Kidney capillary endothelial cell (primary cell): ENCODE measurements at regions not wholly inside any gene's neighbourhood (a gene's known extent, or its start where the extent isn't known, plus 50 kb on each side); places are given as distances from the start of the nearest gene placed in this dataset.

ENCODE experiments used
- DNase-seq: peaks from one replicate; pipeline ENCODE4 v3.0.0-alpha.2; 2018; ENCODE audit warnings: low spot score

DNA sequence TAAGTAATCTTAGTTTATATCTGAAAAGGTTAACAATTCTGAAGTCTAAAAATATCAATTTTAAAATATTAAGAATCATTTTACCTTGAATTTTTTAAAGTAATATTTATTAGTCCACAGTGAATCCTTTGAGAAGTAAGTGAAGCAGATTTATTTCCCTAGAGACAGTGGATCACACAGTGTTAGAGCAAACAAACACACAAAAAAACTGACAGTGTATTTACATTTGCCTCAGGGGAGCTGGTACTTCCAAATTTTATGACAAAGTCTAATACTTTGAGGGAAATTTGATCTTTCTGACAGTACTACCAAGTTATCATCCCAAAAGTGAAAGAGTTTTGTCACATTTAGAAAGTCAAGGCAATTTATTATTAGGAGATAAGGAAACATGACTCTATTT lies 1750.6 kb upstream of the CDH9 start:
- DNase-seq = no peak

DNA sequence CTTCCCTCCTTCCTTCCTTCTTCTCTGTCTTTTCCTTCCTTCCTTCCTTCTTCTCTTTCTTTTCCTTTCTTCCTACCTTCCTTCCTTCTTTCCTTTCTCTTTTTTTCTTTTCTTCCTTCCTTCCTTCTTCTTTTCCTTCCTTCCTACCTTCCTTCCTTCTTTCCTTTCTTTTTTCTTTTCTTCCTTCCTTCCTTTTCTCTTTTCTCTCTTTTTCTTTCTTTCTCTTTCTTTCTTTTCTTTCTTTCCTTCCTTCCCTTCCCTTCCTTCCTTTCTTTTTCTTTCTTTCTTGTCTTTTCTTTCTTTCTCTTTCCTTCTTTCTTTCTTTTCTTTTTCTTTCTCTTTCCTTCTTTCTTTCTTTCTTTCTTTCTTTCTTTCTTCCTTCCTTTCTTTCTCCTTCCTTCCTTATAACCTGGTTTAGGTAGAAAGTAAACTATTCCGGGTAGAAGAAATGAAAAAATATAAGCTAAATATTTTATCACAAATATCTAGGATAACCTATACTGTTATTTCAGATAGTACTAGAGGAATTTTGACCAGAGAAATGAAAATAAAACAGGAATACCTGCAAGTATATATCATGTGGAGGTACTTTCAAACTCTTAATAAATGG lies 1741.8 kb upstream of the CDH9 start:
- no peak for DNase-seq

DNA sequence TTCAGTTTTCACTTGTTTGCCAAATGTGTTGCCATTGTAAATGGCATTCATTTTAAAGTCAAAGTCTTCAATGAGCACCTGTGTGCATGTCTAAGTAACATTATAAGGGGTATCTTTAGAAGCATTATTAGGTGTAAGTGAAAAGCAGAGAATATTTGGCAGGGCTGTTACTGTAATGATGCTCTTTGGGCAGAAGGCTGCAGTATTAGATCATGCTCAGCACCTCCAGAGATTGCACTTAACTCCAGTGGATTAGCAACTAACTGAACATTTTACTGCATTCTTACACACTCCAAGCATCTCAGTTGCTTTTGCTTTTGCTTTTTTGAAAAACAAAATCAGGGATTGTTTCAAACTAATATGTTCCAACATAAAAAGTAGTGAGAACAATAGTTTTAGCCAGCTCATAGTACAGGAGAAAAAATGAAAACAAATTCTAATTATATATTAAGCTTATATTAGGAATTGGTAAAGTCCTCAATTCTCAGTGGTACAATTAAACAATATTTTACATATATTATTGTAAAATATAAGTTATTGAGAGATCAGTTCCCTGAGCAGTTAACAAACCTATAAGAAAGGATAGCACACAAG lies 1740.9 kb upstream of the CDH9 start:
- no peak for DNase-seq

DNA sequence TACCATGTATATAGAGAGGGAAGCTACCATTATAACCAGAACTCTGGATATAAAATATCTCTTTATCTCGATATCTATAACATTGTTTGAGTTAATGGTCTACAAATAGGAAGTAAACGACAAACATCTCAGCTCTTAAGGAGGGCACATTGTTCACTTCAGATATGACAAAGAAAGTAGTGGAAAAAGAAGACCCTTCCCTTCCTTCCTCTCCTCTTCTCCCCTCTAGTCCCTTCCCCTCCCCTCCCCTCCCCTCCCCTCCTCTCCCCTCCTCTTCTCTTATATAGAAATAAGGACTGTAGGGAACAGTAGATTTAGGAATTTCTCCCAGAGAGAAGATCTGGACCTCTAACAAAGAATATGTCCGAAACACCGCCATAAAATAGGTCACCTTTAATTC lies 1731.9 kb upstream of the CDH9 start:
- no peak for DNase-seq

DNA sequence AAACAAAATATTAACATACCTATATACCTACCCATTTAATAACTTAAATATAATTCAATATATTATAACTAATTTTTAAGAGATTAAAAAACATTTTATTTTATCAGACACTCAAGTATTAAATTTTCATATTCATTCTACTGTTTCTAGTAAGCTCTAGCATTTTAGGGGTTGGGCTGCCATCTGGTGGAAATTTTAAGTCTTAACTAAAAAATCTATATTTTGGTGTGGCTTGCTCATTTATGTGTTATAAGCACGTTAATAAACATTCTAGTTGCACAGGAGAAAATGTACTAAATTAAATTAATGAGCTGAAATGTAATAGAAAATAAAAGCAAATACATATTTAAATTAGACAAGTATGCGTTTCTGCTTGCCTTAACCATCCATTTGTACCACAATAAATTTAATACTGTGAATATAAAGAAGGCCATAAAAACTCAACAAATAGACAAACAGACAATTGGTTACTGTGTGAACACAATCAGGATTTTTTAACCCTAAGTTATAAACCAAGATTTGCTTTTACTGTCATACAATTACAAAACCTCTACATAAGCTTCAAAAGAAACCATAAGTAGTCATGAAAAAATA lies 1728.3 kb upstream of the CDH9 start:
- DNase-seq = peak; percentile 0

DNA sequence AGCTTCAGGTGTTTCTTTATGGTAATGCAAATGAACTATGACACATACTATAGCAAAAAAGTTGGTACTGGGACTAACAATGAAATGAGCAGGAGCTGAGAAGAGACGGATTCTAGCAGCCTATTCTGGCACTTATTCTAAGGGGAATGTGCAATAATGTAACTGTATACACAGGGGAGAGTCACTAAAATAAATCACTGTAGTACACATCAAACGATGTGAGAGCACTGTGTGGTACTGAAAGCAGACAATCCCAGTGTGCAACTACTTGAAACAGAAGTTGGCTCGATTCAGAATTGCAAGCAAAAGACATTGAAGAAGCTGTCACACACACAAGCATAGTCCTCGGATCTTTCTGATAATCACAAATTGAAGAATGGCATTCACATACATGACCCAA lies 1713.0 kb upstream of the CDH9 start:
- DNase-seq = no peak

DNA sequence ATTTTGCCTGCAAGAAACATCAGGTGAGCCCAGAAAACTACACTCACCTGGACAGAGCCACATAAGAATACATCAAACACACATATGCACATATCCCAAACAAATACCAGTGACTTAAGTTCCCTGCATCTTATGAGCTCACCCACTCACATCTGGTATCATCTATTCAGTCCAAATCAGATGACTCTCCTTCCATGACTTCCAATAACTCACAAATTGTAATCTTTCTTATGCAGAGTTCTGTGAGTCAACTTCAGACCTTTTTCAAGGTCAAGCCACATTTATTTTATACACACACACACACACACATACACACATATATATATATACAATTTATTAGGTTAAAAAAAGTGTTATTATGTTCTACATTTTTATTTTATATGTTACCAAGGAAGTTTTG lies 1711.9 kb upstream of the CDH9 start:
- no peak for DNase-seq

DNA sequence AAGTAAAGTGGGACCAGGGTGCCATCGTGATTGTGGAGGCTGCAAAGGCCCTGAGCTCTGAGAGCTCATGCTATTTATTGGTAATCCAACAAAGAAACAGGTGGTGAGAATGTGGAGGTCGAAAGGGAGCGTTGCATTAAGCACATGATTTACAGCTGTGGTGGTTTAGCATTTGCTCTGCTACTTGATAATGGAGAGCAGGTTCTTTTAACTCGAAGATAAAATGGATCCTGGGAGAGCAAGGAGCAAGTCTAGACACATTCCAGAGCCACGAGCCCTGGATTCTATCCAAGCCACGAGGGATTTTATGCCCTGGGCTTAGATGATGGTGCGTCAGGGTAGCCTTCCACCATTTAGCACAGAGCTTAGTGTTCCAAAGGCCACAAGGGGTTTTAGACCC lies 1710.1 kb upstream of the CDH9 start:
- no peak for DNase-seq

DNA sequence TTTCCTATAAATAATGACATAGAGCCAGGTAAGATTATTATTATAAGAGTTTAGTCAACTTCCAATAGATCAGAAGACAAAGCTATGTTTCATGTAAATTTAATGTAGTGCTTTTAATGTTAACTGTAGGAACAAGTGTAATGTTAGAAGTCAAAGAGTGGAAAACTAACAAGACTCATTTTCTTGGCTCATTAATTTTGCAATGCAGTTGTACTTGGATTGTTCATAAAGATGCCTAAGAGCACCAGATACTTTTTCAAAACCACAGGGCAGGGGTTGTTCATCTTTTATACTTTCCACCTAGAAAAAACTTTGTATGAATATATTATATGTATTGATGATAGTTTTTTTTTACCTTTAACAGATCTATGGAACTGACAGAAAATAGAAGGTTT lies 1705.3 kb upstream of the CDH9 start:
- DNase-seq = no peak

DNA sequence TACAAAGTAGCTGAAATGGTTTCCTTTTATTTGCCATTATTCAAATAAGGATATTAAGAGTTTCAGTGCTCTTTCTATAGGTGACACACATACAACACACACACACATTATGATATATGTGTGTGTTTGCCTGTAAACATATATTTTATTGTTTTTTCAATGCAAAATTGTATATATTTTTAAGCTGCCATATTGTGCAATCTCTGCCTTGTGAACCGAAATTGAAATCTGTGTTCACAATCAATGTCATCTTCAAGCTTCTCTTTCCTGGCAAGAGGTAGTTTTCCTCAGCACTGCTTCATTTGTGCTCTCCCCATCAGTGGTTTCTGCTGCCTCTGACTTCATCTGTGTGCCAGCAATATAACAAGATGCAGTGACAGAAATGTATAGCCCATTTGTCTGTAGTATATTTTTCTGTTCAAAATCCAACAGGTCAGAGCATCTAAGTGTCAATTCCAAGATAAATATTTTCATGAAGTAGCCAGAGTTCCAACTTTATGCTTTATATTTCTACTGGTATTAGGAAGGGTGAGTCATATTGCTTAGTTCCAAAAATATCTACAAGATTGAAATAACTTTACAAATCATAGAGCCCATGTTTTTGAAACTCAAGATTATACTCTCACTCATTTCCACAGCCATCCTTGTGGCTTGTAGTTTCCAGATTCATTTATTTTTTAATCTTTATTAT lies 1704.8 kb upstream of the CDH9 start:
- no peak for DNase-seq

DNA sequence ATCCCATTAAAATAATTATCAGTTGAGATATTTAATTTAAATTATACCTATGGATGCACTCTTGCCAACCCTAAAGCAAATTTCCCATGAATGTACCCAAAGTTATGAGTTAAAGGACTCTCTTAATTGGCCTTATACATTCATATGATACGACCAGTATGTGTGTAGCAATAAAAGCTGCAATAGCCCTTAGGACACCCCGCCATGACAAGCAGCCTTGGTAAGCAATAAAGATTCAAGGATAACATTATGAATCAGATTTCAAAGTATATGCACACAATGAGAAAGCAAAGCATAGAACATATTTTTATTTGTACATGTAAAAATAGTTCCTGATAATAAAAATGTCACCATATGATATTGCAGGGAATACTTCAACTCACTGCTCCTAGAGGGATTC lies 1699.3 kb upstream of the CDH9 start:
- no peak for DNase-seq

DNA sequence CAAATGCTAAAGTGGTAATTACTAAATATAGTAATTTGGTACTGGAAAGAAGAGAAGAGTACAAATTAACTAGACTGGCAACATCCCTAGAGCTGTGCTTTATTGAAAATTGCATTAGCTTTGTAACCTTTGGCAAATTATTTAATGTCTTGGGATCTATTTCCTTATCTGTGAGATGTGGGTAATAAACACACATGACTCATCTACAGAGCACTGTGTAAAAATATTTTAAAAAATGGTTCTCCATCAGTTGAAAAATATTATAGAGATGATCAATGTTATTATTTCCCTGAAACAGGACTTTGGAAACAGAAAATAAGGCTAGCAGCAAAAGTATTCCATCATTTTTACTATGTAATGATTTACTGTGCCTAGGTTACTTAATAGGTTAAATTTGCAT lies 1698.8 kb upstream of the CDH9 start:
- no peak for DNase-seq

DNA sequence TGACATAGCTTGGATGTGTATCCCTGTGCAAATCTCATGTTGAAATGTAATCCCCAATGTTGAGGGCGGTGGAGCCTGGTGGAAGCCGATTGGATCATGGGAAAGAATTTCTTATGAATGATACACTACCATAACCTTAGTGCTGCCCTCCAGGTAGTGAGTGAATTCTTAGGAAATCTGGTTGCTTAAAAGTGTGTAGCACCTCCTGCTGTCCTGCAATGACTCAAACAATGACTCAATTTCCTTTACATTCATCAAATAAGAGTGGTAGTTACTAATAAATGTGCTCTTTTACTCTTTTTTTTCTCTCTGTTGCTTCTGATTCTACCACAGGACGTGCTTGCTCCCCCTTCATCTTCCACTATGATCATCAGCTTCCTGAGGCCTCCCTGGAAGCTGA lies 1696.0 kb upstream of the CDH9 start:
- DNase-seq = no peak

DNA sequence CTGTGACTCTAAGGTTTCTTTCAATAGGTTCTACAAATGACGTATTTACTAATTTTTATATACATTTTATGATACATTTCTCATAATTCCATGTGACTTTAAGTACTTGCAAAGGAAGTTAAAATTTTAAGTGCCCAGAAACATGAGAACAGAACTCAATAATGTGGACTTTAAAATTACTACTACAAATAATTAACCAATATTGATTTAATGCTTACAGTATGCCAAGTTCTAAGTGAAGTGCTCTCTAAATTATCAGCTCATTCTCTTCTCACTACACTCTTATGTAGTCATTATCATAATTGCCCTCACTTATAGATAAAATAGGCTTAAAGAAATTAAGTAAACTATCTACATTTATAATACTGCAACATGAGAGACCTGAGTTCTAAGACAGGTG lies 1690.7 kb upstream of the CDH9 start:
- DNase-seq = no peak

DNA sequence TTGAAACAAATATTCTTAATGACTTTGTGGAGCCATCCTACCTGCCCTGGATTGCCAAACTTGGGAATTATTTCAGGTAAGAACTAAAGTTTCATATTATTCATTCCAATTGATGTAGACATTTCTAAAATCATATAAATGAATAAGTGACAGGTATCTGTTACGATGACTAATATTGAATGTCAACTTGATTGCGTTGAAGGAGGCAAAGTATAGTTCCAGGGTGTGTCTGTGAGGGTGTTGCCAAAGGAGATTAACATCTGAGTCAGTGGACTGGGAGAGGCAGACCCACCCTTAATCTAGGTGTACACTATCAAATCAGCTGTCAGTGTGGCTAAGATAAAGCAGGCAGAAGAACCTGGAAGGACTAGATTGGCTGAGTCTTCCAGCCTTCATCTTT lies 1688.4 kb upstream of the CDH9 start:
- DNase-seq = no peak

DNA sequence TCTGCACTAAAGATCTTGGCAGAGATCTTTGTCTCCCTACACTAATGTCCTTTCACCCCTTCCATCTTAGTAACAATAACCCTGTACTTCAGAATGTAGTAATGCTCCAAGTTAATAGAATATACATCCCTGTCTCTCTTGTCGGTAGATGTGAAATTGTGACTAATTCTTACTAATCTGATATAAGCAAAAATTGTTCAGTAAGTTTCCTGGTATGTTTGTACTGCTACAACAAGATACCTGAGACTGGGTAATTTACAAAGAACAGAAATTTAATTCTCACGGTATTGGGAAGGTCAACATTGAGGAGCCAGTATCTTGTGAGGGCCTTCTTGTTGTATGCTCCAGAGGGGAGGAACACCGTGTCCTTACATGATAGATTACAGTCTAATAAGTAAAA lies 1686.6 kb upstream of the CDH9 start:
- DNase-seq = no peak

DNA sequence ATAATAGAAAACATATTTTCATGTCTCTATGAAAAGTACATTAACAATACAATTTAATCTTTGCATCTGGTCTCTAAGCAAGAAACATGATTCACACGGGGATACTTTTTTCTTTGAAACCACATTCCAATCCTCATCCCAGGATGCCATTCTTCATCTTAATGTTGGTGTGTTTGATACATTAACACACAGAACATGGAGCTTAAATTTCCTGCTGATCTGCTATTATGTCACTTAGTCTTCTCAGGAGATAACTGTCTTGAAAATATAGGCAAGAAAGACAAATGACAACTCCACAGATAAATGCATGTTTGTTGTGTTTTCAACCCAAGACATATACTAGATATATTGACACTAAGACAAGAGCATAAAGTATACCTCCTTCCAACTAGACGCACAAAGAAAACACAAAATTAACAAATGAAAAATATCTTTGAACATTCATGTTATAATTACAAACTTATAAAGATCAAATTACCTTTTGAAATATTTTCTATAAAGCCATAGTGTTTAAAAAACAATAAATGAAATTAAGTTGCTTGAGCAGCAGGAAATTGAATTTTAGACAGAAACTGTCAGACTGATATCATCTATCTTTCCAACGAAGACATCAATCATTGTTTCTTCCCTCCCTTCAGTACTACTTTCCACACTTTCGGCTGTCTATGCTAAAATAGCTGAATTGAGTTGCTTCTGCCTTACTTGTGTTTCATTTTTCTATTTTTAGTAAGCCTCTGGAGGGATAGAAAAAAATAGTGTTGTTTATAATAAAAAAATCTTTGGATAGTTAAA lies 1676.7 kb upstream of the CDH9 start:
- DNase-seq = no peak

DNA sequence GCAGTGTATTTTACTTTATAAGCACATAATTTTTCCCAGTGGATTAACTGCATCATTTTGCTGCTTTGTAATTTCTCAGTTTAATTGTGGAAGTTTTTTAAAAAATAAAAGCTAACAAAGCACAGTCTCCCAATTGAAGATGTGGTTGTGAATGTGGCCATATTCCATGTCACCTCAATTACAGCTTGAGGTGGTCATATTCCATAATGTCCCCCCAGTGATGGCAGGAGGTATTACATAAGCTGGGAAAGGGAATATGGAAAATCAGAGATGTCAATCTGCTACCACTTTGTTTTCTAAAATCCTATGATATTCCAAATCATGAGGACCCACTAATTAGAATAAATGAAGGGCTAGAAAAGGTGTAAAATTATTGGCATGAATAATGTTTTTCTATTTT lies 1672.0 kb upstream of the CDH9 start:
- DNase-seq = no peak

DNA sequence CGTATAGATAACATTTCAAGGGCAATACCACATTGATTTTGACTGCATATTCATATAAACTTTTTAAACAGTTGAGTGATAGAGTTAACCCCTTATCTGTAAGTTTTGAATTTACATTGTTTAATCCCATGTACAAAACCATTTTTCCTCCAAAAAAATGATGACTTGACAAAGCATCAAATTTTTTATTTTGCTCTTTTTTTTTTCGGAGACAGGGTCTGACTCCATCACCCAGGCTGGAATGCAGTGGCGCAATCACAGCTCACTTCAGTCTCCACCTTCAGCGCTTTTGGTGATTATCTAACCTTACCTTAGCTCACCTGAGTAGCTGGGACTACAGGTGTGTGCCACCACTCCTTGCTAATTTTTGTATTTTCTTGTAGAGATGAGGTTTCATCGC lies 1670.1 kb upstream of the CDH9 start:
- DNase-seq = no peak

DNA sequence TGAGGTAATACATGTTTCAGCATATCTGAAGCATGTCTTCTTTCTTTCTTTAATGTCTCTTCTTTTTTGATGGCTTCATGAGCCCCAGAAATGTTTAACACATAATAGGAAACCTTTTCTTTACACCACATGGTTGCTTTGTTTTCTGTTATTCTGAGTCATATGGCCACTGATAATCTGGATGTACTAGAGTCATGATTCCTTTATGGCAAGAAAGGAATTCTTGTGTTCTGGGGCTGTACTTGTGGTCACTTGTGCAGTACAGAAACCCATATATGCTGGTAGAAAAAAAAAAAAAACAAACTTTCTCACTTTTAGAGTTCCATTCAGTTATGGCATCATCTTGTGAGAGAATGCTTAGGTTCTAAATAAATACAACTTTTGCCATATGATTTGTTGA lies 1669.3 kb upstream of the CDH9 start:
- no peak for DNase-seq

DNA sequence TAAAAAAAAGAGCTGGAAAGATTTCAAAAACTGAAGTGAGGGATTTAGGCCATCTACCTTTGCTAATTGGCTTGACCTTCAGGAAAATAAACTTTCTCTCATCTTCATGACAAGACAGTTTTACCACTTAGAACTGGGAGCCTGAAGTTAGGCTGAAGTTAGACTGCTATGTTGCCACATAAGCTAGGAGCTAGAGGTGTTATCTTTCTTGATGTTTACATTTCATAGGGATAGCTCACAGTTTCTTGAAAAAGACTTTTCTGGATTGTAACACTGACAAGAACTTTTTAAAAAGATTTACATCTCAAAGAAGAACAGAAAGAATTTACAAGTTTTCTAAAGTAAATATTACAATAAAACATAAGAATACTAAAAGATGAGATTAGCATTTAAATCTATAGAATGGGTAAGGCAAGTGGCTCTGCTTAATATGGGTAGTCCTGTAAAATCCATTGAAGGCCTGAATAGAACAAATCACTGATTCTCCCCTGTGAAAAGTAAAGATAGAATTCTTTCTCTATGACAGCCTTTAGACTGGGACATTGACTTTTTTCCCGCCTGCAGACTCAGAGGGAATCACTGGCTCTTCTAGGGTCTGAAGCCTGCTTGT lies 1665.4 kb upstream of the CDH9 start:
- no peak for DNase-seq

DNA sequence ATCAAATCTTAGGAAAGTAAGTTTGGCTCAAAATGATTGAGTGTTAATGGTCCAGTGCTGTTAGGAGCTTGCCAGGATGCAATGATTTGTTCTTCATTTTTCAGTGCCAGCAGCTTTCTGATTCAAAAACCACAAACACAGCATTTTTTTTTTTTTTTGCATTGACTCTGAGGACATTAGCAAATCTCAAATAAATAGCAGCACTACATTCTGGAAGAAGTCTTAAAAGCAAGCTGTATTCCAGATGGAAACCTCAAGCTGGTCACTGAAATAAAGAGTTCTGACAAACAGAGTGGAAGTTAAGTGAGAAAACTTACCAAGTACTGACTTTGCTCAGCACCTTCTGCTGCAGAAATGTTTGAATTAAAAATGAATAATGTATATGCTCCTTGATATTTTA lies 1653.1 kb upstream of the CDH9 start:
- DNase-seq = no peak
